H9 (cell line): ENCODE measurements at regions not wholly inside any gene's neighbourhood (a gene's known extent, or its start where the extent isn't known, plus 50 kb on each side); places are given as distances from the start of the nearest gene placed in this dataset.

ENCODE experiments used
- DNase-seq: peaks from one replicate; pipeline ENCODE4 v3.0.0-alpha.2; 2017
- H2AFZ ChIP-seq: one replicate; pipeline ENCODE4 v1.6.1; 2013; ENCODE audit warnings: mild to moderate bottlenecking, low read length, control low read depth, moderate library complexity
- H2AK5ac ChIP-seq: 2 replicates; pipeline ENCODE4 v1.6.1; 2013; ENCODE audit warnings: low read length, control low read depth, mixed read lengths; ENCODE audit not compliant: insufficient read length
- H2BK120ac ChIP-seq: one replicate; pipeline ENCODE4 v1.6.1; 2013; ENCODE audit warnings: low read depth, mild to moderate bottlenecking, low read length, control low read depth, inconsistent platforms; ENCODE audit not compliant: poor library complexity, severe bottlenecking
- H2BK12ac ChIP-seq: 2 replicates; pipeline ENCODE4 v1.6.1; 2013; ENCODE audit warnings: low read length, control low read depth, mixed read lengths, low read depth; ENCODE audit not compliant: insufficient read length
- H2BK15ac ChIP-seq: 2 replicates; pipeline ENCODE4 v1.6.1; 2013; ENCODE audit warnings: low read depth, low read length, control low read depth
- H2BK20ac ChIP-seq: one replicate; pipeline ENCODE4 v1.6.1; 2013; ENCODE audit warnings: low read depth, mild to moderate bottlenecking, low read length, control low read depth, inconsistent platforms; ENCODE audit not compliant: poor library complexity, severe bottlenecking
- H2BK5ac ChIP-seq: 2 replicates; pipeline ENCODE4 v1.6.1; 2013; ENCODE audit warnings: low read length, control low read depth, mixed read lengths; ENCODE audit not compliant: insufficient read length
- H3K14ac ChIP-seq: 2 replicates; pipeline ENCODE4 v1.6.1; 2013; ENCODE audit warnings: low read length, control low read depth; ENCODE audit not compliant: insufficient read depth
- H3K18ac ChIP-seq: 2 replicates; pipeline ENCODE4 v1.6.1; 2013; ENCODE audit warnings: low read depth, mild to moderate bottlenecking, mixed read lengths, low read length, control low read depth; ENCODE audit not compliant: insufficient read length
- H3K23ac ChIP-seq: 2 replicates; pipeline ENCODE4 v1.6.1; 2013; ENCODE audit warnings: low read length, control low read depth, mixed read lengths, low read depth; ENCODE audit not compliant: insufficient read length
- H3K23me2 ChIP-seq: 2 replicates; pipeline ENCODE4 v1.6.1; 2013; ENCODE audit warnings: low read depth, mild to moderate bottlenecking, mixed read lengths, low read length, control low read depth; ENCODE audit not compliant: insufficient read length, poor library complexity, severe bottlenecking
- H3K27ac ChIP-seq: 2 replicates; pipeline ENCODE4 v1.5.1; 2013; ENCODE audit warnings: low read length, control low read depth, mixed read lengths, low read depth; ENCODE audit not compliant: insufficient read length
- H3K27me3 ChIP-seq: 2 replicates; pipeline ENCODE4 v1.6.1; 2013; ENCODE audit warnings: low read length, control low read depth, inconsistent platforms; ENCODE audit not compliant: insufficient read depth
- H3K4ac ChIP-seq: 2 replicates; pipeline ENCODE4 v1.6.1; 2013; ENCODE audit warnings: low read depth, mild to moderate bottlenecking, control low read depth, inconsistent platforms, low read length, moderate library complexity
- H3K4me1 ChIP-seq: 2 replicates; pipeline ENCODE4 v1.6.1; 2013; ENCODE audit warnings: low read length, control low read depth, inconsistent platforms; ENCODE audit not compliant: insufficient read depth
- H3K4me2 ChIP-seq: 2 replicates; pipeline ENCODE4 v1.6.1; 2013; ENCODE audit warnings: low read length, control low read depth, mixed read lengths; ENCODE audit not compliant: insufficient read length, insufficient read depth
- H3K56ac ChIP-seq: 2 replicates; pipeline ENCODE4 v1.6.1; 2013; ENCODE audit warnings: low read depth, mild to moderate bottlenecking, mixed read lengths, low read length, control low read depth; ENCODE audit not compliant: insufficient read length
- H3K79me1 ChIP-seq: 2 replicates; pipeline ENCODE4 v1.6.1; 2013; ENCODE audit warnings: low read depth, mild to moderate bottlenecking, moderate library complexity, low read length, control low read depth, inconsistent platforms; ENCODE audit not compliant: insufficient read depth, poor library complexity, severe bottlenecking
- H3K79me2 ChIP-seq: 2 replicates; pipeline ENCODE4 v1.6.1; 2013; ENCODE audit warnings: low read length, control low read depth, inconsistent platforms; ENCODE audit not compliant: insufficient read depth
- H3K9ac ChIP-seq: 2 replicates; pipeline ENCODE4 v1.6.1; 2013; ENCODE audit warnings: low read length, control low read depth, mixed read lengths; ENCODE audit not compliant: insufficient read length; ENCODE audit errors: extremely low read depth
- H3K9me3 ChIP-seq: one replicate; pipeline ENCODE4 v1.6.1; 2013; ENCODE audit warnings: low read depth, low read length, inconsistent platforms; ENCODE audit not compliant: control insufficient read depth
- H3T11ph ChIP-seq: one replicate; pipeline ENCODE4 v1.6.1; 2013; ENCODE audit warnings: mild to moderate bottlenecking, low read length, control low read depth, inconsistent platforms
- H4K20me1 ChIP-seq: one replicate; pipeline ENCODE4 v1.6.1; 2013; ENCODE audit not compliant: control insufficient read depth, insufficient read length, insufficient read depth
- H4K5ac ChIP-seq: 2 replicates; pipeline ENCODE4 v1.6.1; 2013; ENCODE audit warnings: low read depth, mild to moderate bottlenecking, mixed read lengths, low read length, control low read depth; ENCODE audit not compliant: insufficient read length
- H4K8ac ChIP-seq: replicated peaks from 2 replicates; pipeline ENCODE4 v1.6.1; 2013; ENCODE audit warnings: low read length, control low read depth, mixed read lengths, low read depth; ENCODE audit not compliant: insufficient read length
- H4K91ac ChIP-seq: 2 replicates; pipeline ENCODE4 v1.6.1; 2013; ENCODE audit warnings: low read depth, mild to moderate bottlenecking, moderate library complexity, mixed read lengths, low read length, control low read depth; ENCODE audit not compliant: insufficient read length
- H3K27ac Mint-ChIP-seq, 3 experiments: 2 replicates in 2 of 3; 3 replicates in 1 of 3; pipeline ENCODE4 v1.8.0; 2020 to 2021; ENCODE audit warnings: mixed read lengths in 3 of 3, mild to moderate bottlenecking in 1 of 3, moderate library complexity in 1 of 3
- H3K27me3 Mint-ChIP-seq: 2 replicates; pipeline ENCODE4 v1.8.0; 2021; ENCODE audit warnings: low read depth, mild to moderate bottlenecking, moderate library complexity, mixed read lengths
- H3K36me3 Mint-ChIP-seq, 3 experiments: 2 replicates in 2 of 3; 3 replicates in 1 of 3; pipeline ENCODE4 v1.8.0; 2020 to 2021; ENCODE audit warnings: low read depth in 3 of 3, mixed read lengths in 3 of 3; ENCODE audit not compliant: insufficient read depth in 1 of 3
- H3K4me1 Mint-ChIP-seq, 2 experiments: 2 replicates each; pipeline ENCODE4 v1.8.0; 2020; ENCODE audit warnings: mixed read lengths in 2 of 2
- H3K4me3 Mint-ChIP-seq, 2 experiments: 2 replicates in 1 of 2; 3 replicates in 1 of 2; pipeline ENCODE4 v1.8.0; 2020 to 2021; ENCODE audit warnings: mild to moderate bottlenecking in 2 of 2, mixed read lengths in 2 of 2, moderate library complexity in 1 of 2
- H3K9me3 Mint-ChIP-seq, 2 experiments: 2 replicates in 1 of 2; 3 replicates in 1 of 2; pipeline ENCODE4 v1.8.0; 2020; ENCODE audit warnings: mild to moderate bottlenecking in 2 of 2, mixed read lengths in 2 of 2, moderate library complexity in 1 of 2
- WGBS: extraction: QIAGEN DNeasy Blood & Tissue Kit; methylation state at CpG from one replicate; pipeline ENCODE4 v1.1.7; 2013; ENCODE audit warnings: missing lambda C conversion rate, low lambda C conversion rate, mixed read lengths; ENCODE audit not compliant: insufficient read length; ENCODE audit errors: extremely low coverage; 5-methylcytosine and 5-hydroxymethylcytosine counted together
- TF ChIP-seq, protein P1 (sequence below): fragments of 200-600 bp; sonication (generic); conservative IDR thresholded peaks from 3 replicates; pipeline ENCODE4 v1.8.0; 2021; ENCODE audit warnings: antibody characterized with exemption, mild to moderate bottlenecking

- no peak overlapping the region for H2AK5ac ChIP-seq
- H2BK15ac ChIP-seq, result no peak overlapping the region
Observed at GRCh38 chr22:49053578-49053977, 774.1 kb downstream of the BRD1 start.

More at GRCh38 chr22:49053578-49053977, 774.1 kb downstream of the BRD1 start:
- Histone ChIP-seq H2BK5ac (no peak overlapping the region), H3K56ac (no peak overlapping the region), H3K4me2 (no peak overlapping the region), H3K23me2 (no peaks in the 10 kb centered on the region), H3T11ph (no peak overlapping the region), H2AFZ (no peak overlapping the region), H3K79me2 (no peaks in the 10 kb centered on the region), H2BK20ac (no peak overlapping the region), H2BK120ac (no peak overlapping the region), H3K9me3 (no peaks in the 10 kb centered on the region), H4K8ac (no peak overlapping the region), H4K91ac (no peak overlapping the region), H2BK12ac (no peak overlapping the region), H4K5ac (no peak overlapping the region), H4K20me1 (no peaks in the 10 kb centered on the region), H3K4me1 (peaks cover 2% of the 10 kb centered on the region; the same call in 1 of the 2 replicates), H3K9ac (no peak overlapping the region), H3K79me1 (no peaks in the 10 kb centered on the region), H3K27ac (no peak overlapping the region), H3K14ac (no peak overlapping the region), H3K23ac (no peak overlapping the region), H3K27me3 (no peaks in the 10 kb centered on the region), H3K18ac (no peak overlapping the region), H3K4ac (no peak overlapping the region)
- no peak for DNase-seq
- H3K4me3 Mint-ChIP-seq, result no peak overlapping the region
- H3K27me3 Mint-ChIP-seq, result peaks cover 20% of the 10 kb centered on the region; the same call in 1 of the 2 replicates
- TF ChIP-seq, protein P1, sequence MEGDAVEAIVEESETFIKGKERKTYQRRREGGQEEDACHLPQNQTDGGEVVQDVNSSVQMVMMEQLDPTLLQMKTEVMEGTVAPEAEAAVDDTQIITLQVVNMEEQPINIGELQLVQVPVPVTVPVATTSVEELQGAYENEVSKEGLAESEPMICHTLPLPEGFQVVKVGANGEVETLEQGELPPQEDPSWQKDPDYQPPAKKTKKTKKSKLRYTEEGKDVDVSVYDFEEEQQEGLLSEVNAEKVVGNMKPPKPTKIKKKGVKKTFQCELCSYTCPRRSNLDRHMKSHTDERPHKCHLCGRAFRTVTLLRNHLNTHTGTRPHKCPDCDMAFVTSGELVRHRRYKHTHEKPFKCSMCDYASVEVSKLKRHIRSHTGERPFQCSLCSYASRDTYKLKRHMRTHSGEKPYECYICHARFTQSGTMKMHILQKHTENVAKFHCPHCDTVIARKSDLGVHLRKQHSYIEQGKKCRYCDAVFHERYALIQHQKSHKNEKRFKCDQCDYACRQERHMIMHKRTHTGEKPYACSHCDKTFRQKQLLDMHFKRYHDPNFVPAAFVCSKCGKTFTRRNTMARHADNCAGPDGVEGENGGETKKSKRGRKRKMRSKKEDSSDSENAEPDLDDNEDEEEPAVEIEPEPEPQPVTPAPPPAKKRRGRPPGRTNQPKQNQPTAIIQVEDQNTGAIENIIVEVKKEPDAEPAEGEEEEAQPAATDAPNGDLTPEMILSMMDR, result no peak
- no CpG with 5 or more reads among the region's 3 CpGs for WGBS
- no peak overlapping the region for H3K27ac Mint-ChIP-seq
- H3K36me3 Mint-ChIP-seq, result no peaks in the 10 kb centered on the region
- H3K9me3 Mint-ChIP-seq, result no peaks in the 10 kb centered on the region
- peaks cover 28 to 33% of the 10 kb centered on the region in 2 experiments for H3K4me1 Mint-ChIP-seq
